DMS153 treated with DMSO at 0.1 percent for 48 hours (cell line): ENCODE measurements at regions not wholly inside any gene's neighbourhood (a gene's known extent, or its start where the extent isn't known, plus 50 kb on each side); places are given as distances from the start of the nearest gene placed in this dataset.

Experiments used
- DNase-seq: peaks from one replicate; lab custom pipeline; 2025; ENCODE audit not compliant: unreplicated experiment; lab: John Stamatoyannopoulos, UW

DNA sequence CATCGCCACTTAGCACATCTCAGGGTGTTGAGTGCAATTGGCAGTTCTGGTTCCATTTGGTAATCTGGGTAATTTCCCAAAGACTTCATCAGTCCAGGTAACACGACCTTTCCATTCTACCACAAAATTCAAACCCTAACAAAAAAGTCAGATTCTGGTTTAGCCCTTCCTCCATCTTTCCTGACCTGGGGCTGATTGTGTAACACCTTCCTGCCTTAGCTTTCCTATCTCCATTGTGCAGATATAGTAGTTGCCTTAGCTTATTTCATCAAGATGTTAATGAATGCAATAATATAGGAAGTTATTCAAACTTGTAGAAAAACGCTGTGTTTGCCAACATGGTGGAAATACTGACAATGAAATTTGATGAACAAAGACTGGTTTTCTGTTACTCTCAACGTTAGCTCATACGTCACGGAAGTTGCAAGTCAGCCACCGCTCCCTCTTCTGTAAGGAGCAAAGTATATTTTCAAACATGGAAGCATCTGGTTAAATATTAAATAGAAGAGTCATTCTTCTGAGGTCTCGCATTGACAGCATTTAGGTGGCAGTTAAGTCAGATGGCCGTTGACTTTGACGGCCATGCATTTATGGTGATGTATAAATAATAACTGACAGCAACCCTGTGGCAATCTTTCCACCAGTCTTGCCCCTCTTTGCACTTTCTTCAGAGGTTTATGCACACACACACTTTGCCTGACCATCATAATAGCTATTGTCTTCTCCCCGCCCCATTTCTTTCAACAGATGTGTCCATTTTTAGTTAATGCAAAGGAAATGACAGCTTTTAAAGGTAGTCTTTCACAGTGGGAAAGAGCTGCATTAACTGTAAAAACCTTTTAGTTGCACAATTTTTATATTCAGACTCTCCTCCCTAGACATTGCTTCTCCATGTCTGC, 205.1 kb upstream of the BMPER start:
- DNase-seq: no peak

DNA sequence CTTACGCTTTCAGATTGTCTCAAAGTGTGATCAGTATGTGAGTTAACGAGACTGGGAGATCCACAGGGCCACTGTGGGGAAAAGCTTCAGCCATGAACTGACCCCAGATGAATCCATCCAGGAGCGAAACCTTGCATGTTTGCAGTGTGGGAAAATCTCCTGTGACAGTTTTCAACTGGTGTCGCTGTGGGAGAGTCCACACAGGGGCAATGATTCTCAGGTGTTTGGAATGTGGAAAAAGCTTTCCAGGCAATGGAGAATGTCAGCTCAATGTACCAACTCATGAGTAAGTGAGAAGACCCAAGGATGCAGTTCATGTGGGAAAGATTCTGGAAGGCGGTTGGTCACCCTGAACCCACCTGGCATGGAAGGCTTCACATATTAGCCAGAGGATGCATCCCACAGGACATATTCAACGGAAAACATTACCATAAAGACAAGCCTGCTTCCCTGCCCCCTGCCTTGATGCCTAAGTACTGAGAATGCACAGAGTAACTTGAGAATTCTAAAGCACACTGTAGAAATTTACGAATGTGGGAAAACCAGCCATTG, 204.1 kb upstream of the BMPER start:
- no peak for DNase-seq

- DNase-seq: no peak
Measured at GRCh38 chr7:33701927-33702326, 203.4 kb upstream of the BMPER start.

GRCh38 chr7:33702514-33703054, 202.8 kb upstream of the BMPER start:
- DNase-seq: no peak

DNA sequence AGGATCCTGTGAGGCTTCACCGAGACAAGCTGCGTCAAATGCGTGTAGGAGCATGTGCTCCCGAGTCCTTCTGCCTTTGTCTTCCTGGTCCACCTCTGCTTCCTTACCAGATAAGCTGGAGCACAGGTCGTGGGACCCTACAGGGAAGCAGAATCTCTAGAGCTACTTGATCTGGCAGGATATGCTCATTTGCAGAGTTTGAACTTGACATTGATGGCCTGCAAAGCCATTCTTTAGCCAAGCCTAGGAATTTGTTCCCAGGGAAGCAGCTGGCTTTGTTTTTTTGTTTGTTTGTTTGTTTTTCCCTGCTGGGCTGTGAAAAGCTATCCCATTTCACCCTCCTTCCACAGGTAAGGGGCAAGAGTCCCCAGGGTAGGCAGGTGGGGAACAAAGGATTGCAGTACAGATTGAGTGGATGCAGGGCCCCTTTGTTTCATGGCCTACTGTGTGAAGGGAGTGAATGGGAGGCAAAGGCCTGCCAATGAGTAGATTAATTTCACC, 200.0 kb upstream of the BMPER start:
- no peak for DNase-seq

GRCh38 chr7:33706186-33706585, 199.2 kb upstream of the BMPER start:
- no peak for DNase-seq

- peak; percentile 37 for DNase-seq
Measured at GRCh38 chr7:33706771-33707200, 198.6 kb upstream of the BMPER start.

- no peak for DNase-seq
Measured at GRCh38 chr7:33707427-33707826, 197.9 kb upstream of the BMPER start.

DNA sequence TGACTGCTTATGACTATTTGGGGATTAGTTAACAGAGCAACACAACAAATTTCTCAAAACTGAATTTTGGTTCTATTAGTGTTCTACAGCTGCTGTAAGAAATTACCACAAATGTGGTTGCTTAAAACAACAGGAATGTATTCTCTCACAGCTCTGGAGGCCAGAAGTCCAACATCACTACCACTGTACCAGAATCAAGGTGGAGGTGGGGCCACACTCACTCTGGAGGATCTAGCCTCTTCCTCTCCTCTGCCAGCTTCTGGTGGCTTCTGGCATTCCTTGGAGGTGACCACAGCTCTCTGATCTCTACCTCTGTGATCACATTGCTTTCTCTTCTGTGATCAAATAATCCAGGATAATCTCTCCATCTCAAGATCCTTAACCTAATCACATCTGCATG, 194.7 kb upstream of the BMPER start:
- no peak for DNase-seq

DNA sequence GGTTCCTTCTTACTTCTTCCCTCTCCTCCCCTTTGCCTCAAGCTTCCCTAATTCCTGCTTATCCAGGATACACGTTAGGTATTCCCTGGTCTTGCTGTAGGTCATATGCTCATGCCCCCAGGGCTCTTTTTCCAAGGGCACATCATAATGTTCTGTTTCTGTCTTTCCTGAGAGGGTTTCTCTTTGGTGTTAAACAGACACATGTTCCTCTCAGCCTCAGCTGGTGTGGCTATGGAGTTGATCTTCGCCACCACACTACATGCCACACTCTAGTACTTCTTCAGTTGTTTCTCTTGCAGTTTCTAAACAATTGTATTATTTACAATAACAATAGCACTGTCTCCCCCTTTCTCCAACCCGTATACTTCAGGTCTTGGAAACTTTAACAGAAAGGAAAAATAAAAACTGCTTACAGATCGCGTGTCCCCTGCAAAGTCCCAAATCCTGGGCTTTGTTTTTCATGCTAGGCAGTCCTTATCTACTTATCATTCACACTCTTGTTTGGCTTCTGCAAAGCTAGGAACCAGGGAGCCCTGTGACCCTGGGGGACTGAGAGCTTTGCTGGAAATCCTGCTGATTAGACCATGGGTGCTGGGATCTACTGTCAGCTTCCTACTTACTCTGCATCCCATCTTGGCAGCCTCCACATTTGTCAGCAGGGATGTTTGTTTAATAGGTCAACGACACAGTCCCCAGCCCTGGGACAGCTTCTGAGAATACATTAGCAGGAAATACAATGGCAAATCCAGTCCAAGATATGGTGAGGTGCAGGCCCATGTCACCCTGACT, 193.9 kb upstream of the BMPER start:
- DNase-seq: no peak

- DNase-seq: no peak
Measured at GRCh38 chr7:33712020-33712414, 193.3 kb upstream of the BMPER start.

GRCh38 chr7:33714208-33714607, 191.1 kb upstream of the BMPER start:
- no peak for DNase-seq

DNA sequence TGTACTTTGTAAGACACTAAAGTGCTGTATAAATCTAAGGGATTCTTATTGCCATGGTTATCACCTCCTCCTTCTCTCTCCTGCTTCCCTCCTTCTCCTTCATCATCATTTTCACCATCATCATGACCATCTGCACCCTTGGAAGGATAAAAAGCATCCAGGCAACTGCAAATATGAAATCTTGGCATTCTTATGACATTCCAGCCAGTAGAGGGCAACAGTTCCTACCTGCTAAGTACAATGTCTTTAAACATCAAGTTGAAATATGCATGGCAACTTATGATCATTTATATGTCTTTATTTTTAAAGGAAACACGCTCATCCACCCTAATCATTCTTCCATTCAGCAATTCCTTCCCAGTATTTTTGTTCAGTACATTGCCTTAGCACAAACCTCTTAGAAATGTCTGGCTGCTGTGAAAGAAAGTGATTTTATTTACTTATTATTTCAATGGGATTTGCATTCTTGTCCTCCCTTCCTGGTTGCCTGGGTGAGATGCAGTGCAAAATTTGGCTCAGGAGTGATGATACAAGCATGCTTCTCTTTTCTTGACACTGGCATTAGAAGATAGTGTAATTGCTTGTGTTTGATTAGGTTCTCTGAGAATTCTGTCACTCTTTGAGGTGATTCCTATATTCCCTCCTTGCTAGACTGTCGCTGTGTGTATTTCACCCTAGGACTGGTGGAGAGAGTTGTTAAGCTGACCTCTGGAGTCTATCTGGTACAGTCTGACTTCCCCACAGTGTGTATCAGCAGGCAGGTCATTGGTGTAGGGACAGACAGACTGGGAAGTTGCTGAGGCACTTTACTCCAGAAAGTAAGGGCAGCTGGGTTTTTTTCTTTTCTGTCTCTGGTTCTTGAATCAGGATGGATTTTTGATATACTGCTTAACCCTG, 188.5 kb upstream of the BMPER start:
- DNase-seq: peak; percentile 52

- DNase-seq: no peak
Measured at GRCh38 chr7:33719059-33719581, 186.2 kb upstream of the BMPER start.

GRCh38 chr7:33720139-33720538, 185.2 kb upstream of the BMPER start:
- no peak for DNase-seq

DNA sequence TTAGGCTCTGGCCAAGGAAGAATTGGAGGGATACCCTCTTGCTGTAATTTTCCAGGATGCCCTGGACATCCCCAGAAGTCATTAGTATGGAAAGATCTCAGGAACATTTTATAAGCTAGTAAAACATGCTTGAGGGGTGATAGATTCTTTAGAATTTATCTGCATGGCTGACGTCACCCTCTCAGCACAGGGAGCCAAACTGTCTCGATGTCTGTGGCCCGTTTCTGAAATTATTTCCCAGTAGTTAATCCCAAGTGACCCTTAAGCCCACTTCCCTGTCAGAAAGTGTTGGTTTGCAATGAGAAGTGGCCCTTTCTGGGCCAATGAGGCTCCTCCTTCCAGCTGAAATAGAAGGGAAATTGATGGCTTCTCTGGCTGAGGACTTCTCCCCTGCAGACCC, 184.5 kb upstream of the BMPER start:
- no peak for DNase-seq

GRCh38 chr7:33721895-33722294, 183.4 kb upstream of the BMPER start:
- no peak for DNase-seq

DNA sequence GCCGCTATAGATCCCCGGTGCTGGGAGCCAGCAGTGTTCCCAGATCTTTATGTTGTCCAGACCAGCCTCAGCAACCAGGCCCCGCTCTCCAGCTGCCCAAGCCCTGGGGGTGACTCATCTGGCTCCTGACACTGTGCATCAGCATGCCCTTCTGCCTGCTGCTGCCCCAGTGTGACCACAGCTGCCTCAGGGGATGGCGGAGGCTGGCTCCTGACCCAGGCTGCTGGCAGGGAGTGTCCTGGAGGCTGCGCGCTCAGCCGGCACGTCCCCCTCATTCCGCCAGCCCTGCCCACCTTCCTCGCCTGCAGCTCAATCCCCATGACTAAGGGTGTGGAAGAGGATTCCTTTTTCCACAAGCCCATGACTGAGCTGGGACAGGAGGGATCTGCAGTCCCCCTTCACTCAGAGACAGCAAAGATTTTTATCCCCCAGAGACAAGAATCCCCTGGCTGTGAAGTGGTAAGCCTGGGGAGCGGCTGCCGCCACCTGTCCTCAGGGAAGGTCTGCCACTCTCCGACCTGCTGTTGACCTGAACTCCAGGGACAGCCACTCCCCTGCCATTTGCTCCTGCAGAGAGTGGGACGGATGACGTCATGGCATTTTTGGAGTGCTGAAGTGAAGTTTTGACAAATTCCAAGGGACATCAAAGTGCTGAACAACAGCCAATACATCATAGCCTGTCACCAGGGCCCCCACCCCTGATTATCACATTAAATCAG, 182.8 kb upstream of the BMPER start:
- DNase-seq: no peak

- no peak for DNase-seq
Measured at GRCh38 chr7:33724201-33724600, 181.1 kb upstream of the BMPER start.
